ENCODE measurements at regions not wholly inside any gene's neighbourhood (a gene's known extent, or its start where the extent isn't known, plus 50 kb on each side); places are given as distances from the start of the nearest gene placed in this dataset.
A peak's percentile ranks its signal among the peaks of the same experiment; 100 is the strongest.

DNA sequence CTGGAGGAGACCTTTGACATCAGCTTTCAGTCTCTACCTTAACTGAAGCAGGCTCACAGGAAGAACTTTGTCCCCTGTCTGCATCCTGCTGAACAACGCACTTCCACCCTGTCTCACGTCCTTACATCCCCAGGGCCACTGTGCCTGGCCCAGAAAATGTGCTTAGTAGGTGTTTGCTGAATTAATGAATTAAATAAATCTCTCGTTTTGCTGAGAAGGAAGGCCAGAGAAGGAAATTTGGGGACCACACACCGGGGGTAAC is 54.3 kb upstream of the CREB3L1 start:
- Histone ChIP-seq H3K4me1 (no peaks in the 10 kb centered on the region), H3K36me3 (no peaks in the 10 kb centered on the region), H3K4me3 (no peak overlapping the region), H3K9me3 (no peaks in the 10 kb centered on the region), H3K27me3 (peaks cover 45% of the 10 kb centered on the region), H3K27ac (no peak overlapping the region)
- no peak for ATAC-seq
- TF ChIP-seq EP300 (IDR thresholded peaks at IDR 0.05): no peak
- WGBS, 2 donors (ENCODE audit: low coverage in 1 of 2): 82 to 100% methylated on average over 3 to 4 of the region's 4 CpGs

- Histone ChIP-seq H3K27me3 (peaks cover 41% of the 10 kb centered on the region), H3K4me1 (no peaks in the 10 kb centered on the region), H3K4me3 (no peak overlapping the region), H3K27ac (no peak overlapping the region), H3K9me3 (no peaks in the 10 kb centered on the region), H3K36me3 (no peaks in the 10 kb centered on the region)
- 55 to 76% methylated on average over 3 to 5 of the region's 5 CpGs for WGBS, 2 donors (ENCODE audit: low coverage in 1 of 2)
- TF ChIP-seq POLR2AphosphoS5 (IDR thresholded peaks at IDR 0.05) (no peak), CTCF (IDR thresholded peaks at IDR 0.05) (no peak), POLR2A (IDR thresholded peaks at IDR 0.05) (no peak), EP300 (IDR thresholded peaks at IDR 0.05) (no peak)
- no peak for ATAC-seq
These were observed 54.8 kb upstream of the CREB3L1 start for GRCh38 chr11:46222490-46223251.

GRCh38 chr11:46220313-46220712 is 57.1 kb upstream of the CREB3L1 start:
- H3K9me3 ChIP-seq: no peaks in the 10 kb centered on the region
- ATAC-seq: no peak
- WGBS, 2 donors (ENCODE audit: low coverage in 1 of 2): 83 to 90% methylated on average over 3 of the region's 3 CpGs
- no peaks in the 10 kb centered on the region for H3K4me1 ChIP-seq
- no peak overlapping the region for H3K27ac ChIP-seq
- H3K4me3 ChIP-seq: no peak overlapping the region
- H3K36me3 ChIP-seq: no peaks in the 10 kb centered on the region
- TF ChIP-seq EP300 (IDR thresholded peaks at IDR 0.05): no peak
- no peak for TF ChIP-seq CTCF (IDR thresholded peaks at IDR 0.05)
- peaks cover 23% of the 10 kb centered on the region for H3K27me3 ChIP-seq

- no peak for ATAC-seq
- peak overlapping the region in 1 of 2 donors; percentile 34 for H3K4me3 ChIP-seq
- TF ChIP-seq EP300 (IDR thresholded peaks at IDR 0.05): no peak
- no peaks in the 10 kb centered on the region for H3K9me3 ChIP-seq
- no peaks in the 10 kb centered on the region for H3K4me1 ChIP-seq
- H3K27ac ChIP-seq: no peak overlapping the region
- 33 to 90% methylated on average over 1 to 2 of the region's 6 CpGs for WGBS, 2 donors (ENCODE audit: low coverage in 1 of 2)
- no peaks in the 10 kb centered on the region for H3K36me3 ChIP-seq
- H3K27me3 ChIP-seq: peaks cover 8% of the 10 kb centered on the region
These were observed 60.7 kb upstream of the CREB3L1 start for GRCh38 chr11:46216765-46217089.

- WGBS, 2 donors (ENCODE audit: low coverage in 1 of 2): 11 to 15% methylated on average over 7 to 10 of the region's 10 CpGs
- no peak for ATAC-seq
- peaks cover 8% of the 10 kb centered on the region for H3K27me3 ChIP-seq
- no peaks in the 10 kb centered on the region for H3K9me3 ChIP-seq
- TF ChIP-seq POLR2AphosphoS5 (IDR thresholded peaks at IDR 0.05): no peak
- no peak for TF ChIP-seq POLR2A (IDR thresholded peaks at IDR 0.05)
- no peak for TF ChIP-seq CTCF (IDR thresholded peaks at IDR 0.05)
- no peak for TF ChIP-seq EP300 (IDR thresholded peaks at IDR 0.05)
- no peaks in the 10 kb centered on the region for H3K4me1 ChIP-seq
- H3K36me3 ChIP-seq: no peaks in the 10 kb centered on the region
- no peak overlapping the region for H3K27ac ChIP-seq
- peak overlapping the region; percentile 16 to 34 for H3K4me3 ChIP-seq
These were observed 61.3 kb upstream of the CREB3L1 start for GRCh38 chr11:46216019-46216764.

DNA sequence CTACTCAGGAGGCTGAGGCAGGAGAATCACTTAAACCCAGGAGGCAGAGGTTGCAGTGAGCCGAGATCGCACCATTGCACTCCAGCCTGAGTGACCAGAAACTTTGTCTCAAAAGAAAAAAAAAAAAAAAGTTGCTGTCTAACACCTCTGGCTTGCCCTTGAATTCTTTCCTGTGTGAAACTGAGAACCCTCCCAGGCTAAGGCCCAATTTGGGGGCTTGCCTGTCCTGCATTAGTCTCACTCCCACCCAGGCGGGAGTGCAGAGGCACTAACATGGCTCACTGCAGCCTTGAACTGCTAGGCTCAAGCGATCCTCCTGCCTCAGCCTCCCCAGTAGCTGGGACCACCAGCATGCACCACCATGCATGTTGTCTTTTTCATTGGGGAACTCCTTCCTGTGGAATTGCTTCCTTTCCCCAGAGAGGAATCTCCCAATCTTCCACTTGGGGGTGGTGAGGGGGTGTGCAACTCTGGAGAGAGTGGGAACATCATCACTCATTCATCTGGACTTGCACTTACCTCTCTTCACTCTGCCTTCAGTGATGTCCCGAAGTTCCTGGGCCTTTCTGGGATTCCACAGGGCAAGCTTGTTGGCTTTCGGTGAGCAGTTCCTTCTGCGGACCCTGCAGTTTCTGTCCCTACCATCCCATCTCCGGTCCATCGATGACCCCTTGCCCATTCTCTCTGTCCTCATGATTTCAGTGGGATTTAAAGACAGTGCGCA is 62.1 kb upstream of the CREB3L1 start:
- peaks cover 8% of the 10 kb centered on the region for H3K27me3 ChIP-seq
- H3K27ac ChIP-seq: no peak overlapping the region
- H3K36me3 ChIP-seq: no peaks in the 10 kb centered on the region
- WGBS, 2 donors (ENCODE audit: low coverage in 1 of 2): 94 to 100% methylated on average over 2 to 6 of the region's 10 CpGs
- TF ChIP-seq POLR2A (IDR thresholded peaks at IDR 0.05) (no peak), CTCF (IDR thresholded peaks at IDR 0.05) (no peak), EP300 (IDR thresholded peaks at IDR 0.05) (no peak), POLR2AphosphoS5 (IDR thresholded peaks at IDR 0.05) (no peak)
- H3K4me1 ChIP-seq: no peaks in the 10 kb centered on the region
- H3K4me3 ChIP-seq: no peak overlapping the region
- ATAC-seq: no peak
- no peaks in the 10 kb centered on the region for H3K9me3 ChIP-seq
